Mesenteric fat pad (tissue), 1 donor: ENCODE measurements at regions not wholly inside any gene's neighbourhood (a gene's known extent, or its start where the extent isn't known, plus 50 kb on each side); places are given as distances from the start of the nearest gene placed in this dataset.
"Not testable (repeated sequence)": the region's sequence is repeated elsewhere in the genome, so short reads cannot be mapped to it uniquely, and the experiment has no call there.

Source experiments
- DNase-seq: peaks from one replicate; pipeline ENCODE4 v3.0.0-alpha.2; 2020; ENCODE audit warnings: low spot score
- donor health status: DM: yes; HTN: yes; CAD: no.

DNA sequence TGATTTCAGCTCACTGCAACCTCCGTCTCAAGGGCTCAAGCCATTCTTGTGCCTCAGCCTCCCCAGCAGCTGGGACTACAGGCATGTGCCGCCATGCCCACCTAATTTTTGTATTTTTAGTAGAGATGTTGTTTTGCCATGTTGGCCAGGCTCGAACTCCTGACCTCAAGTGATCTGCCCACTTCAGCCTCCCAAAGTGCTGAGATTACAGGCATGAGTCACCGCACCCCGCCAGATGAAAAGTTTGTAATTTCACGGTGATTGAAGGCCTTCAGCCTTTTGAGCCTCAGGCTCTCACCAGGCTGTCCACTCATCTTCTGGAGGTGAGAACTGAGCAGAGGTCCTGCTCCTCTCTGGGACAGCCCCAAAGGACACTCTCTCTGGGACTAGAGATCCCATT, 103.2 kb downstream of the HIF1AN start:
- not testable (repeated sequence) for DNase-seq

DNA sequence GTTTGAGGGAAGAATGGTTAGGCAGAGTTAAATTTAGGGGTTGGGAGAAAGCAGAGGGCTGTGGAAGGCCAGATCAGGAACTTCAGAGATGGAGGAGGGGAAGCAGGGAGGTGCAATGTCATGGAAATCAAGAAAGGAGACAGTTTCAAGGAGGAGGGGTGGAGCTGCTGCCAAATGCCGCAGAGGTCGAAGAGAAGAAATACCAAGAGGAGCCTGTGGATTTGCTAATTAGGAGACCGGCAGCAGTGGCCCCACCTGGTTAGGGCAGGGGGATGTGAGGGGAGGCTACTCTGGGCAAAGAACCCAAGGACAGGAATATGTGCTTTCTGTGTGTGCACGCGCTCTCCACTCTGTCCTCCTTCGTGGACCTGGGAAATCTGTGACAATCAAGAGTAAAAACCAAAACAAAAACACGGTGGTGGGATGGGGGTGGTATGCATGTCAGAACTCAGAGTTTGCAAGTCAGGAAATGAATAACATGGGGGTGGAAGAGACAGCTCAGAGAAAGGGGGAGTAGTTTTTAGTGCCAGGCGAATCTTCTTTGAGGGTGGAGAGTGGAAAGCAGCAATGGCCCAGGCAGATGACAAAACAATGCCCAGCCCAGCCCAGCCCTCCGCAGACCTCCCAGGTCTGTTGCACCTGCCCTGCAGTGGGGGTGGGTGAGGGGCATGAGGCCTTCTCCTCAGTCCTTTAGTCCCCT, 102.9 kb upstream of the PAX2 start:
- DNase-seq: no peak

DNA sequence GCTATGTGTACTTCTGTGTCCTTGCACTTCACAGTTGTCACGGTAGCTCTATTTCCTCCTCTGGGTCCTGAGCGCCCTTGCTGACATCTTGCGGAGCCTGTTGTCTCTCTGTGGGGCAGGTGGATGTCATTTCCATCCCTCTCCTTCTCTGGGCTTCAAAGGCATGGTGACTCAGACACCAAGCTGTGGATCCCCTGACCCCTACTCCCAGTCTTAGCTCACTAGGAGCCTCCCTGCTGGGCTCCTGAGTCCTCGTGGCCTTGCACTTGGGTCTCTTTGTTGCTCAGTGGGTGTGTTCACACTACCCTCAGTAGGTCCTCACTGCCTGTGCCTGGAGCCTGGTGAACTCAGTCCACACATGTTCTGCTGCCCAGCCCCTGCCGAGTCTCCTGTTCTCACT, 100.3 kb upstream of the PAX2 start:
- no peak for DNase-seq

DNA sequence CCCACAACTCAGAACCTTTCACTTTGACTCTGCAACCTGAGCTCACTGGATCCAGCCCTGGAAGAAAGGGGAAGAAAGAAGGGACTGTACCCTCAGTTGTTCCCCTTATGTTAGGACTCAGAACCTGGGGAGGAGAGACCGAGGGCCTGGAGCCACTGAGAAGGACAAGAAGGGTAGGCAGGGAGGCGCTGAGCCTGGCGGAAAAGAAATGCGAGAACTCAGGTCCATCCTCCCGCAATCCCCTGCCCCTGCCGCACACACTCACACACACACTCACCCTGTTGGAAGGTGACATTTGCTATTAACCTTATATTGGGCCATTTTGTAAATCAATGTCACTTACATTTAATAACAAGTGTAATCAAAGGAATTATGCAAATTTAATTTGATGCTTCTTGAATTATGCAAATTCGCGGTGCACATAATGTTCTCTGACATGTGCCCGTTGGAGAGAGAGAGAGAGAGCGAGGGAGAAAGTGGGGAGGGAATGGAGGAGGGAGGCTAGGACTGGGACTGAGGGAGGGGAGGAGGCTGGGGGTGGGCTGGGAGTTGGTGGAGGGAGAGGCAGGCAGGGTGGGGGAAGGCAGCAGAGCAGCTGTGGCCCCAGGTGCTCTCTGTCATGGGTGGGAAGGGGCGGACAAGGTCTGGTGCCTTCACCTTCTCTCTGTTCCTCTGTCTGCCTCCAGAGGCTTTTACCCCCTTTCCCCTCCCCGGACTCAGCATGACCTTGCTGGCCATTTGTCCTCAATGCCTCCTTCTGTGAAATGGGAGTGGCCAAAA, 99.6 kb upstream of the PAX2 start:
- no peak for DNase-seq

DNA sequence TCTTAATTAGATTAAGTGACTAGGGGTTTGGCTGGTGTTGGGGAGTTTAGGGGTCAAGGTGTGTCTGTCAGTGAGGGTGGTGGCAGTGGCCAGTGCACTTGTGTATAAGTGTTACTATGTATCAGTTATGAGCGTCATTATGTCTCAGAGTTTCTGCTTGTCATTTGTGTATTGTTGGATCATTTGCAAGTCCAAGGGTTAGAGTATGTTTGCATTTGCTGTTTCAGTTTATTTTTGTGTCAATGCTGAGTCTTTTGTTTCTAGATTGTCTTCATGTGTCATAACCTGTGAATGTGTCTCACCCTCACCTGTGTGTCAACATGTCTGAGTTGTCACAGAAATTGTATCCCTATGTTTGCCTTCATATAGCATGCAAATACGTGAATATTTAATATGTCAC, 97.5 kb upstream of the PAX2 start:
- DNase-seq: no peak

DNA sequence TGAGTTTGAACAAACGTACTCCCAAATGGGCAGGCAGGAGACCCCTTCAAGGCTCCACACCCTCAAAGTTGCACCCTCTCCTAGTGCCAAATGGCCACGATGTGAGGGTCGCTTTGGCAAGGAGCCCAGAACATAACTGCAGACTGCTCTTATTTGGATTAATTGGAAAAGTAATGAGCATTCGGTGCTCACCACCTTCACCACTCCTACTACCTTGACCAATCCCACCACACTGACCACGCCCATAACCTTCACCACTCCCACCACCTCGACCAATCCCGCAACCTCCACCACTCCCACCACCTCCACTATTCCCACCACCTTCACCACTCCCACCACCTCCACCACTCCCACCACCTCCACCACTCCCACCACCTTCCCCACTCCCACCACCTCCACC, 94.7 kb upstream of the PAX2 start:
- no peak for DNase-seq

GRCh38 chr10:100651099-100651498, 94.3 kb upstream of the PAX2 start:
- not testable (repeated sequence) for DNase-seq

GRCh38 chr10:100651916-100652315, 93.5 kb upstream of the PAX2 start:
- DNase-seq: no peak

GRCh38 chr10:100652406-100653135, 92.8 kb upstream of the PAX2 start:
- DNase-seq: no peak

DNA sequence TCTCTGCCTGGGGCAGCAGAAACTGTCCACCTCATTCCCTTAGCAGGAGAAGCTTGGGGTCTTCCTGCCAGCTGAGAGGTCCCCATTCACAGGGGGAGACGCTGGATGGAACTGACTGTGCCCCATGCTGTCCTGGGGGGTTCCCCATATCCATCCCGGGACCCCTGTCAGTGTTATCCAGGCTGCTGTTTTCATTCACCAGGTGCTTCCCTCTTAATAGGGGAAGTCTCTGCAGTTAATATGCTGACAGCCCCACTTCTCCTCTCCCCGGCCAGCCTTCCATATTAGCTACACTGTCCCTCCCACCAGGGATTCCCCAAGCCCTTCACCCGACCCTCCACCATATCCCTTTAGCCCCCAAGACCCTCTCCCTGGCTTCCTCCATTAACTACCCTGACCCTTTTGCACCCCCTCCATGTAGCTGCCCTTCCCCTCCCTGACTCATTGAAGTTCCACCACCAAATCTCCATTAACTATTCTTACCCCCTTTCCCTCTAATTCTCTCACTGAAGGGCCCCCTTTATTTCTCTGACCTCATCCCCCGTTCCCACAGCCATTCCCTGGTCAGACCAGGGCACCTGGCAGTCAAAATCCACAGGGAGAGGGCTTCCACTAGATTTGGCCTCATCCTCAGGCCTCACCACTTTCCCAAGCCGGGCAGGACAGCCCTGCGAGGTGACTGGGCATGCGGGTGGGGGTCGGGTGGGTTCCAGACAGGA, 92.0 kb upstream of the PAX2 start:
- no peak for DNase-seq

- no peak for DNase-seq
Measured at GRCh38 chr10:100653957-100654781, 91.2 kb upstream of the PAX2 start.

DNA sequence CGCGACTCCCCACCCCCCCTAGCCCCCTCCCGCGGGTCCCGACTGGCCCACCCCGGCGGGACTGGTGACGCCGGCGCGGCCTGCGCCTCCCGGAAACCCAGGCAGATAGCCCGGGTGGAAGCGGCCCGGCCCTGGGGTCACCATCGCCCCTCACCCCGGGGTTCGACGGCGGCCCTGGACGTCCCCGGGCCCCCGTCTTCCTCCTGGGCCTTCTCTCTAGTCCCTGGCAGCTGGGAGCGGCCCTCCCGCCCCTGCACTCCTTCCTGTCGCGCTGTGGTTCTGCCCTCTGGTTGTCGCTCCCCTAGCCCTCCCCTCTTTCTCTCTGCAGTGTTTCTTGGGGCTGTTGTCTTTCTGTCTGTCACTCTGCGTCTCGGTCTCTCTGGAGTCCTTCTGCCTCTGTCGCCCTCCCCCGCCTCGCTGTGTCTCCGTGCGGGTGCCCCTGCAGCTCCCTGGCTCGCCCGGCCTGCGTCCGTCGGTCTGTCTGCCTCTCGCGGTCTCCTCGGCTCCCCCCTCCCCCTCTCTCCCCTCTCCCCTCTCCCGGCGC, 90.5 kb upstream of the PAX2 start:
- no peak for DNase-seq

DNA sequence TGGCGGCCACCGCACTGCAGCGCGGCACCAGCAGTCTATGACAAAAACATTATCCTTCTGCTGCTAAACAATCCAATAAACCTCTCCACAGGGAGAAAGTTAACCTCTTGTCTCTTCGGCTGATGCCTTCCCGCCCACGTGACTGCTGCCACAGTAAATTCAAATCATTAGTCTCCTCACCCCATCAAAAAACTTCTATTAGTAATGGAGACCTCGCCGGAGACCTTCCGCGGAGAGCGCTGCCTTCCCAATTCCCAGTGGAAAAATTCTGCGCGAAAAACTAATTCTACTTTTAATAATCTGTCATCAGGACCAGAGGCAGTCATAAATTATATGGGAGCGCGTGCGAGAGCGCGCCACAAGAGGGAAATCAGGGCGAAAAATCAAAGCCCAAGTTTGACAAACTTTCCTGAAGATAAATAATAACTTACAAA, 90.0 kb upstream of the PAX2 start:
- DNase-seq: no peak

DNA sequence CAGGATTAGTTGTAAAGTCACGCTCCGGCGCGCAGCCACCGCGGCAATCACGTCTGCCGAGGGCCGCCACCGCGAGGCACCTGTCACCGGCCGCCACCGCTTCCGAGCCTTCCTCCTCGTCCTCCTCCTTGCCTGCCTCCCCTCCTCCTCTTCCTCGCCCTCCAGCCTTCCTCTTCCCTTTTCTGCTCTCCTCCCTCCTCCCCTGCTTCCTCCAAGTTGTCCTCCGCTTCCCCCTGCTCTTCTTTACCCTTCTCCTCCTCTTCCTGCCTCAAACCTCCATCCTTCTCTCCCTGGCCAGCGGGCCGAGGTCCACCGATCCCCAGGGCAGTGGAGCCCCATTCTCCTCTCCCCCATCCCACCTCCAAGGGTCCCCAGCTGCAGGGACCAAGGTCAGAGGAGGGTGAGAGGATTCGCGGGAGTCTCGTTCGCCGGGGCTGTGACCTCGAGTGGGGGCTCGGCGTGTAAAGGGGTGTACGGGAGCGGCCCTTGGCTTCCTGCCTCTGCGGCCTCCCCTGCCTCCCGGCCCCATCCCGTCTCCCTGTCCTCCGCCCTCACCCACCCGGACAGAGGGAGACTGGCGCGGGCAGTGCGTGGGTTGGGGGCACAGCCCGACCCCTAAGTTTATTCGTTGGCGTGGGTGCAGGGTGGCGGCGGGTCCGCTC, 89.5 kb upstream of the PAX2 start:
- DNase-seq: no peak

DNA sequence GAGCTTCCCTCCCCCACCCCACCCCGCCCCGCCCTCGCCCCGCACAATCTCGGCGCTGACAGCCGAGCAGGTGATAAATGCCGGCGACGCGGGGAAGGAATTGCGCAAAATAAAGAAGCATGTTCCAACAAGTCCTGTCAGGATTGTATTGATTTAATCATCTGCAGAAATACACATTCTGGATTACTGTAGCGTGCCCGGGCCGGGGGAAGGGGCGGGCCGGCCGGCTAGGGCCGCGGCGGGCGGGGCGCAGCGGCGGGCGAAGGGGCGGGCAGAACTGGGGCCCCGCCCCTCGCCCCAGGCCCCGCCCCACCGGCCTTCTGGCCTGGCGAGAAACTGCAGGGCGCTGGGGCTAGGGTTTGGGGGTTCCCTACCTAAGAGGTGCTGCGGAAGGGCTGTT, 88.9 kb upstream of the PAX2 start:
- no peak for DNase-seq

- no peak for DNase-seq
Measured at GRCh38 chr10:100658269-100658668, 87.1 kb upstream of the PAX2 start.

- DNase-seq: no peak
Measured at GRCh38 chr10:100659361-100660098, 85.9 kb upstream of the PAX2 start.

DNA sequence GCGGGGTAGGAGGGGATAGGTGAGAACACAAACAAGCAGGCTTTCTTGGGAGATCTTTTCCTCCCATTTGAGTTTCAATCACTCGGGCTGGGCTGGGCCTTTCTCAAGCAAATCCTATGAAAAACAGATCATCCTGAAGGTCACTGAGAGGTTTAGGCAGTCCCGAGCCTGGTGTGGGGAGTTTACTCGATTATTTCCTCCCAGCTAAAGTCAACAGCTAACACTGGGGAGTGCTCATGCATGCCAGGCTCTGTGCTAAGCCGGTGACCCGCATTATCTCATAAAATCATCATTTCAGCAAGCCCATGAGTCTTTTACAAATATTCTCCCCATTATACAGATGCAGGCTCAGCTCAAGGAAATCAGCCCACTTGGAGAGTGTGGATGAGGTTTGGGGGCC, 85.0 kb upstream of the PAX2 start:
- DNase-seq: no peak

DNA sequence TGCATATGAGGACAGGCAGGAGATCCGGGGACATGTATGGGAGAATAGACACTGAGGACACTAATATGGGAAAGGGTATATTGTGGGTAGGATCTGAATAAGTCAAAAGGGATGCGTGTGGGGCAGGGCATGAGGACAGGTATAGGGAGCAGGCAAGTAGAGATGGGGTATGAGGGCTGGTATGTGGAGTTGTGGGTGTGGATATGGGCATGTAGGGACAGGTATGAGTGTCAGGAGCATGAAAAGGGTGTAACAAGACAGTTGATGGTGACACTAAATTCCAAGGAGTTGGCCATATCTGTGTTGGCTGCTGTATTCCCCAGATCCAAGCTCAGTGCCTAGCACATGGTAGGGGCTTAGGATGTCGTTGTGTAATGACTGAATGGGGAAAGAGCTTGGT, 84.4 kb upstream of the PAX2 start:
- DNase-seq: no peak
